ENCODE measurements at regions not wholly inside any gene's neighbourhood (a gene's known extent, or its start where the extent isn't known, plus 50 kb on each side); places are given as distances from the start of the nearest gene placed in this dataset.

GRCh38 chr6:144544266-144544830, 259.2 kb downstream of the UTRN start:
- DNase-seq, result no peak
- ATAC-seq, result no peak
- Histone ChIP-seq H3K27ac (no peak overlapping the region), H3K4me3 (no peak overlapping the region), H3K9me3 (no peaks in the 10 kb centered on the region), H3K4me1 (no peaks in the 10 kb centered on the region), H3K36me3 (replicated peaks in 1 of 2; ENCODE audit: insufficient read depth in 1 of 2, low read depth in 2 of 2) (peaks cover 0 to 13% of the 10 kb centered on the region in 2 donors), H3K27me3 (no peaks in the 10 kb centered on the region)
- no peak for TF ChIP-seq POLR2A (IDR thresholded peaks at IDR 0.05)
- TF ChIP-seq, protein P1, sequence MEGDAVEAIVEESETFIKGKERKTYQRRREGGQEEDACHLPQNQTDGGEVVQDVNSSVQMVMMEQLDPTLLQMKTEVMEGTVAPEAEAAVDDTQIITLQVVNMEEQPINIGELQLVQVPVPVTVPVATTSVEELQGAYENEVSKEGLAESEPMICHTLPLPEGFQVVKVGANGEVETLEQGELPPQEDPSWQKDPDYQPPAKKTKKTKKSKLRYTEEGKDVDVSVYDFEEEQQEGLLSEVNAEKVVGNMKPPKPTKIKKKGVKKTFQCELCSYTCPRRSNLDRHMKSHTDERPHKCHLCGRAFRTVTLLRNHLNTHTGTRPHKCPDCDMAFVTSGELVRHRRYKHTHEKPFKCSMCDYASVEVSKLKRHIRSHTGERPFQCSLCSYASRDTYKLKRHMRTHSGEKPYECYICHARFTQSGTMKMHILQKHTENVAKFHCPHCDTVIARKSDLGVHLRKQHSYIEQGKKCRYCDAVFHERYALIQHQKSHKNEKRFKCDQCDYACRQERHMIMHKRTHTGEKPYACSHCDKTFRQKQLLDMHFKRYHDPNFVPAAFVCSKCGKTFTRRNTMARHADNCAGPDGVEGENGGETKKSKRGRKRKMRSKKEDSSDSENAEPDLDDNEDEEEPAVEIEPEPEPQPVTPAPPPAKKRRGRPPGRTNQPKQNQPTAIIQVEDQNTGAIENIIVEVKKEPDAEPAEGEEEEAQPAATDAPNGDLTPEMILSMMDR (IDR thresholded peaks at IDR 0.05), result no peak
- intact Hi-C loops (cut with DNase I), result no loop called here
- 92 to 96% methylated on average over 7 of the region's 7 CpGs for WGBS, 2 donors

- H3K4me1 ChIP-seq, result no peaks in the 10 kb centered on the region
- ATAC-seq, result no peak
- H3K36me3 ChIP-seq (replicated peaks in 1 of 2; ENCODE audit: insufficient read depth in 1 of 2, low read depth in 2 of 2), result peaks cover 0 to 26% of the 10 kb centered on the region in 2 donors
- WGBS, 2 donors, result 46 to 56% methylated on average over 2 of the region's 2 CpGs
- intact Hi-C loops (cut with DNase I), result no loop called here
- H3K9me3 ChIP-seq, result no peaks in the 10 kb centered on the region
- no peak for DNase-seq
- no peaks in the 10 kb centered on the region for H3K27me3 ChIP-seq
- TF ChIP-seq, protein P1 (IDR thresholded peaks at IDR 0.05), result no peak
- TF ChIP-seq POLR2A (IDR thresholded peaks at IDR 0.05), result no peak
- H3K27ac ChIP-seq, result no peak overlapping the region
- no peak overlapping the region for H3K4me3 ChIP-seq
Observed at GRCh38 chr6:144546807-144547206, 261.7 kb downstream of the UTRN start.

DNA sequence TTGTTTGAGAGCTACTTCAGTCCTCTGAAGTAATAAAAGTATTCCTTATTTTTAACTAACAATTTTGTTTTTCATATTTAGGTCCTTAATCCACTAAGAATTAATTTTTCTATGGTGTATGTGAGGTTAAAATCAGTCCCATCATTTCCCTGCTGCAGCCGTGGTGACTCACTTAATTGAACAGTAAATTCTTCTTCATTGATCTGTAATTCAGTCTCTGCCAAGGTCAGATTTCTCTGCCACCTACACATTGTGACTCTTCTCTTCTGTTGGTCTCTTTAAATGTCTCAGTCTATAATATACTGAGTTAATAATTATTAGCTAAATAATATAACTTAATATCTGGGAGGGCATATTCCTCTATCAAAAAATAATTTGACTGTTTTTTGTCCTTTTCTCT, 262.3 kb downstream of the UTRN start:
- WGBS, 2 donors, result 20 to 30% methylated on average over 1 of the region's 1 CpG
- Histone ChIP-seq H3K4me1 (no peaks in the 10 kb centered on the region), H3K36me3 (replicated peaks in 1 of 2; ENCODE audit: insufficient read depth in 1 of 2, low read depth in 2 of 2) (peaks cover 0 to 26% of the 10 kb centered on the region in 2 donors), H3K27ac (no peak overlapping the region), H3K4me3 (no peak overlapping the region), H3K27me3 (no peaks in the 10 kb centered on the region), H3K9me3 (no peaks in the 10 kb centered on the region)
- ATAC-seq (no peak), DNase-seq (no peak)
- intact Hi-C loops (cut with DNase I), result no loop called here
- TF ChIP-seq POLR2A (IDR thresholded peaks at IDR 0.05), result no peak
- TF ChIP-seq, protein P1 (IDR thresholded peaks at IDR 0.05), result no peak

DNA sequence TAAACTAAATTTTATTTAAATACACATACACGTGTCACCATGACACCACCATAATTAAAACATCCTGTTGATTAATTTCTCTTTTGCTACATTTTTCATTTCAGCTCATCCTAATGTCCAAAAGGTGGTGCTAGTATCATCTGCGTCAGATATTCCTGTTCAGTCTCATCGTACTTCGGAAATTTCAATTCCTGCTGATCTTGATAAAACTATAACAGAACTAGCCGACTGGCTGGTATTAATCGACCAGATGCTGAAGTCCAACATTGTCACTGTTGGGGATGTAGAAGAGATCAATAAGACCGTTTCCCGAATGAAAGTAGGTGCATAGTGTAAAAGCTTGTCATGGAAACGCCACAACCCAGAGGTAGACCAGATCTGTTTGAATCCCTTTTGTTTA, 263.4 kb downstream of the UTRN start:
- Histone ChIP-seq H3K27me3 (no peaks in the 10 kb centered on the region), H3K4me3 (no peak overlapping the region), H3K27ac (no peak overlapping the region), H3K36me3 (replicated peaks in 1 of 2; ENCODE audit: insufficient read depth in 1 of 2, low read depth in 2 of 2) (peaks cover 0 to 26% of the 10 kb centered on the region in 2 donors), H3K4me1 (no peaks in the 10 kb centered on the region), H3K9me3 (no peaks in the 10 kb centered on the region)
- 71 to 86% methylated on average over 9 of the region's 9 CpGs for WGBS, 2 donors
- TF ChIP-seq, protein P1 (IDR thresholded peaks at IDR 0.05), result no peak
- no peak for TF ChIP-seq POLR2A (IDR thresholded peaks at IDR 0.05)
- ATAC-seq, result no peak
- intact Hi-C loops (cut with DNase I), result no loop called here
- no peak for DNase-seq
